B cell (primary cell): ENCODE measurements at regions not wholly inside any gene's neighbourhood (a gene's known extent, or its start where the extent isn't known, plus 50 kb on each side); places are given as distances from the start of the nearest gene placed in this dataset.

ENCODE experiments used
- ATAC-seq: fragments of 200-7000 bp; cut with Tn5 transposase; one replicate; pipeline ENCODE4 v1.10.0; 2021; ENCODE audit warnings: low read depth, mild to moderate bottlenecking, moderate number of reproducible peaks, moderate library complexity
- CTCF ChIA-PET: fragments of 350-600 bp; sonication (Branson Sonifier 250); formaldehyde crosslinking; loops from one replicate; lab custom pipeline; 2021; ENCODE audit warnings: antibody characterized with exemption, inconsistent platforms; lab: Charles Lee
- POLR2A ChIA-PET: fragments of 350-600 bp; sonication (Branson Sonifier 250); formaldehyde crosslinking; loops from one replicate; lab custom pipeline; 2021; ENCODE audit warnings: antibody characterized with exemption; lab: Charles Lee
- DNase-seq: peaks from one replicate; pipeline ENCODE4 v3.0.0; 2013
- H2AFZ ChIP-seq: 2 replicates; pipeline ENCODE4 v1.6.1; 2012; ENCODE audit warnings: mild to moderate bottlenecking, low read depth, low read length; ENCODE audit not compliant: insufficient read depth, poor library complexity, severe bottlenecking
- H3K27ac ChIP-seq, 2 donors: 1 replicate in 1 of 2; 2 replicates in 1 of 2; pipeline ENCODE4 v1.5.1; 2012 to 2013; ENCODE audit warnings: low read length in 2 of 2, mild to moderate bottlenecking in 2 of 2, moderate library complexity in 1 of 2
- H3K27me3 ChIP-seq, 4 experiments: fragments of 200-600 bp in 1 of 4; sonication (generic) in 1 of 4; replicated peaks in 1 of 4; 1 replicate in 2 of 4; 2 replicates in 2 of 4; pipeline versions ENCODE4 v1.6.1 to v1.7.0; 2013 to 2016; ENCODE audit warnings: low read length in 3 of 4, mild to moderate bottlenecking in 2 of 4, mixed read lengths in 1 of 4, moderate library complexity in 1 of 4; ENCODE audit not compliant: insufficient read depth in 4 of 4, control insufficient read depth in 3 of 4; ENCODE audit errors: control extremely low read depth in 1 of 4
- H3K36me3 ChIP-seq, 2 experiments: replicated peaks in 1 of 2; 1 replicate in 1 of 2; 2 replicates in 1 of 2; pipeline versions ENCODE4 v1.6.1 to v1.7.1; 2013; ENCODE audit warnings: low read length in 1 of 2; ENCODE audit not compliant: insufficient read depth in 2 of 2, control insufficient read depth in 1 of 2; ENCODE audit errors: control extremely low read depth in 1 of 2, extremely low read depth in 1 of 2
- H3K4me1 ChIP-seq, 2 donors: fragments of 200-600 bp in 1 of 2; sonication (generic) in 1 of 2; 1 replicate in 1 of 2; 2 replicates in 1 of 2; pipeline versions ENCODE4 v1.5.1 to v1.6.1; 2013 to 2017; ENCODE audit warnings: low read length in 2 of 2; ENCODE audit not compliant: control insufficient read depth in 2 of 2, insufficient read depth in 2 of 2
- H3K4me2 ChIP-seq: replicated peaks from 2 replicates; pipeline ENCODE3; 2012; ENCODE audit warnings: mild to moderate bottlenecking, low read depth, low read length; ENCODE audit not compliant: poor library complexity, severe bottlenecking
- H3K4me3 ChIP-seq, 5 experiments: fragments of 200-600 bp in 1 of 5; sonication (generic) in 1 of 5; 1 replicate in 3 of 5; 2 replicates in 2 of 5; pipeline versions ENCODE4 v1.5.1 to v1.7.0; 2011 to 2016; ENCODE audit warnings: low read length in 4 of 5, mild to moderate bottlenecking in 4 of 5, low read depth in 2 of 5, control low read depth in 1 of 5, moderate library complexity in 1 of 5; ENCODE audit not compliant: insufficient read depth in 1 of 5; ENCODE audit errors: control extremely low read depth in 1 of 5, extremely low read depth in 1 of 5
- H3K79me2 ChIP-seq: fragments of 200-600 bp; sonication (generic); one replicate; pipeline ENCODE4 v1.6.0; 2016; ENCODE audit warnings: low read length; ENCODE audit not compliant: control insufficient read depth, insufficient read depth
- H3K9ac ChIP-seq: fragments of 200-600 bp; sonication (generic); 2 replicates; pipeline ENCODE4 v1.6.1; 2017; ENCODE audit warnings: mild to moderate bottlenecking, low read length, moderate library complexity
- H3K9me3 ChIP-seq, 3 donors: one replicate each; pipeline versions ENCODE4 v1.6.1 to v1.7.1; 2013; ENCODE audit warnings: low read length in 2 of 3; ENCODE audit not compliant: control insufficient read depth in 2 of 3, insufficient read depth in 1 of 3; ENCODE audit errors: control extremely low read depth in 1 of 3
- H4K20me1 ChIP-seq: 2 replicates; pipeline ENCODE4 v1.6.0; 2012; ENCODE audit warnings: mild to moderate bottlenecking, low read length; ENCODE audit not compliant: insufficient read depth, control insufficient read depth, poor library complexity, severe bottlenecking
- H3K27ac Mint-ChIP-seq: one replicate; pipeline ENCODE4 v1.8.0; 2021; ENCODE audit warnings: mixed read lengths
- H3K27me3 Mint-ChIP-seq: one replicate; pipeline ENCODE4 v1.8.0; 2021; ENCODE audit warnings: mixed read lengths
- H3K4me1 Mint-ChIP-seq: one replicate; pipeline ENCODE4 v1.8.0; 2021; ENCODE audit warnings: mixed read lengths
- H3K4me3 Mint-ChIP-seq: one replicate; pipeline ENCODE4 v1.8.0; 2021; ENCODE audit warnings: mixed read lengths
- H3K9me3 Mint-ChIP-seq: one replicate; pipeline ENCODE4 v1.8.0; 2022; ENCODE audit warnings: mixed read lengths; ENCODE audit not compliant: insufficient read depth
- CTCF ChIP-seq: fragments of 200-600 bp; IDR thresholded peaks from one replicate; pipeline ENCODE4 v1.8.0; 2022; ENCODE audit warnings: antibody characterized with exemption, mild to moderate bottlenecking
- EZH2 ChIP-seq: IDR thresholded peaks from 2 replicates; pipeline ENCODE4 v1.6.1; 2012; ENCODE audit warnings: borderline replicate concordance, low read depth, mild to moderate bottlenecking, moderate library complexity, low read length; ENCODE audit not compliant: insufficient read depth, poor library complexity, severe bottlenecking
- WGBS: methylation state at CpG from one replicate; pipeline ENCODE4 v1.1.5; 2013; ENCODE audit warnings: missing lambda C conversion rate; ENCODE audit not compliant: insufficient coverage; 5-methylcytosine and 5-hydroxymethylcytosine counted together
- intact Hi-C: fragments of 100-400 bp; cut with micrococcal nuclease; formaldehyde crosslinking; loops from one replicate; pipeline ENCODE4 v1.10.0; 2022

- no peak overlapping the region for H3K9ac ChIP-seq
- no peaks in the 10 kb centered on the region for H3K9me3 ChIP-seq
- DNase-seq (no peak), ATAC-seq (no peak)
- TF ChIP-seq EZH2 (no peak), CTCF (no peak)
- no peaks in the 10 kb centered on the region for H3K27me3 ChIP-seq
- H3K27ac ChIP-seq: no peak overlapping the region
- no peaks in the 10 kb centered on the region for H3K27me3 Mint-ChIP-seq
- no peak overlapping the region for H3K27ac Mint-ChIP-seq
- no peak overlapping the region for H3K4me3 ChIP-seq
- H4K20me1 ChIP-seq: no peaks in the 10 kb centered on the region
- no peak overlapping the region for H3K4me2 ChIP-seq
- H3K79me2 ChIP-seq: no peaks in the 10 kb centered on the region
- ChIA-PET CTCF (no interaction called here), POLR2A (no interaction called here)
- H2AFZ ChIP-seq: no peak overlapping the region
- no CpG with 5 or more reads among the region's 2 CpGs for WGBS
- intact Hi-C loops: no loop called here
- no peak overlapping the region for H3K4me3 Mint-ChIP-seq
- no peaks in the 10 kb centered on the region for H3K4me1 ChIP-seq
- H3K36me3 ChIP-seq: no peaks in the 10 kb centered on the region
- no peaks in the 10 kb centered on the region for H3K9me3 Mint-ChIP-seq
- no peaks in the 10 kb centered on the region for H3K4me1 Mint-ChIP-seq
These were observed 991.8 kb upstream of the PHF14 start for GRCh38 chr7:9981742-9982349.

DNA sequence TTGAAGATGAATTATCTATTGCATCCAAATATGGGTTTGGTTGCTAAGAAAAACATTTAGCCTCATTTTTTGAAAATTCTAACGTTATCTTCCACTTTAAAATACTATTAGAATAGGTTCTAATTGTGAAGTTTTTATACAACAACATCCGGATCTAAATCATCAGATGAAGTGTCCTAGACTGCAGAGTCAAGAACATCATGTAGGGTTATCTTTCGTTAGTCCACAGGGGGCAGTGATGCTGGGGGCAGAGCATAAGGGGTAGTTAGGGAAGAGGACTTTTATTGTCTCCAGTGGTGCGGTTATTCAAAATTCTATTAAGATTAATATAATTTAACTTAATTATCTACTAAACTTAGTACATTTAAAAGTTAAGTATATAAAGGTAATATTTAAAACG is 990.6 kb upstream of the PHF14 start:
- ATAC-seq (no peak), DNase-seq (no peak)
- no peak overlapping the region for H2AFZ ChIP-seq
- H3K9me3 Mint-ChIP-seq: peaks cover 2% of the 10 kb centered on the region
- no peak overlapping the region for H3K4me3 ChIP-seq
- no peak overlapping the region for H3K27ac ChIP-seq
- H3K9me3 ChIP-seq: no peaks in the 10 kb centered on the region
- H4K20me1 ChIP-seq: no peaks in the 10 kb centered on the region
- H3K27me3 ChIP-seq: no peaks in the 10 kb centered on the region
- ChIA-PET CTCF (no interaction called here), POLR2A (no interaction called here)
- H3K27me3 Mint-ChIP-seq: no peaks in the 10 kb centered on the region
- TF ChIP-seq CTCF: no peak
- no peak for TF ChIP-seq EZH2
- intact Hi-C loops: no loop called here
- no peak overlapping the region for H3K9ac ChIP-seq
- no peaks in the 10 kb centered on the region for H3K4me1 Mint-ChIP-seq
- H3K27ac Mint-ChIP-seq: no peak overlapping the region
- no peak overlapping the region for H3K4me2 ChIP-seq
- no peaks in the 10 kb centered on the region for H3K79me2 ChIP-seq
- no CpG with 5 or more reads among the region's 5 CpGs for WGBS
- no peaks in the 10 kb centered on the region for H3K36me3 ChIP-seq
- H3K4me1 ChIP-seq: no peaks in the 10 kb centered on the region
- no peak overlapping the region for H3K4me3 Mint-ChIP-seq
